Tibial nerve (tissue), 4 donors: ENCODE measurements at regions not wholly inside any gene's neighbourhood (a gene's known extent, or its start where the extent isn't known, plus 50 kb on each side); places are given as distances from the start of the nearest gene placed in this dataset.

Source experiments
- DNase-seq, 2 donors: peaks; one replicate each; pipeline ENCODE4 v3.0.0-alpha.2; 2019; ENCODE audit warnings: low spot score in 2 of 2
- H3K27ac ChIP-seq, 4 donors: fragments of 200-600 bp; sonication (generic) in 3 of 4; one replicate each; pipeline ENCODE4 v1.5.1; 2017 to 2019; ENCODE audit warnings: mild to moderate bottlenecking in 1 of 4
- H3K27me3 ChIP-seq, 2 donors: fragments of 200-600 bp; sonication (generic) in 1 of 2; one replicate each; pipeline versions ENCODE4 v1.5.1 to v1.6.0; 2017 to 2019
- H3K36me3 ChIP-seq, 3 donors: fragments of 200-600 bp; sonication (generic); one replicate each; pipeline ENCODE4 v1.5.1; 2018 to 2019
- H3K4me1 ChIP-seq, 4 donors: fragments of 200-600 bp; sonication (generic) in 3 of 4; one replicate each; pipeline ENCODE4 v1.5.1; 2017 to 2019
- H3K4me3 ChIP-seq, 4 donors: fragments of 200-600 bp; sonication (generic) in 3 of 4; one replicate each; pipeline ENCODE4 v1.5.1; 2017 to 2019; ENCODE audit warnings: mild to moderate bottlenecking in 1 of 4, moderate library complexity in 1 of 4
- H3K9me3 ChIP-seq, 4 donors: fragments of 200-600 bp; sonication (generic) in 3 of 4; one replicate each; pipeline ENCODE4 v1.5.1; 2017 to 2019
- EP300 ChIP-seq, 2 donors: sonication (generic); formaldehyde crosslinking; IDR thresholded peaks; one replicate each; pipeline ENCODE4 v1.6.1; 2017; ENCODE audit warnings: antibody characterized with exemption in 2 of 2, mild to moderate bottlenecking in 1 of 2
- POLR2A ChIP-seq, 2 donors: fragments of 450-650 bp; IDR thresholded peaks; one replicate each; pipeline ENCODE4 v1.6.1; 2017; ENCODE audit warnings: antibody characterized with exemption in 2 of 2, mild to moderate bottlenecking in 2 of 2, moderate library complexity in 2 of 2
- WGBS, 2 donors: methylation state at CpG; one replicate each; pipeline ENCODE4 v1.1.5; 2018; 5-methylcytosine and 5-hydroxymethylcytosine counted together
- TF ChIP-seq, protein P1 (sequence below), 5 experiments: fragments of 200-600 bp in 3 of 5; fragments of 450-650 bp in 2 of 5; sonication (generic) in 3 of 5; IDR thresholded peaks; one replicate each; pipeline ENCODE4 v1.5.1; 2016 to 2019; ENCODE audit warnings: antibody characterized with exemption in 5 of 5, mild to moderate bottlenecking in 3 of 5, moderate library complexity in 2 of 5

DNA sequence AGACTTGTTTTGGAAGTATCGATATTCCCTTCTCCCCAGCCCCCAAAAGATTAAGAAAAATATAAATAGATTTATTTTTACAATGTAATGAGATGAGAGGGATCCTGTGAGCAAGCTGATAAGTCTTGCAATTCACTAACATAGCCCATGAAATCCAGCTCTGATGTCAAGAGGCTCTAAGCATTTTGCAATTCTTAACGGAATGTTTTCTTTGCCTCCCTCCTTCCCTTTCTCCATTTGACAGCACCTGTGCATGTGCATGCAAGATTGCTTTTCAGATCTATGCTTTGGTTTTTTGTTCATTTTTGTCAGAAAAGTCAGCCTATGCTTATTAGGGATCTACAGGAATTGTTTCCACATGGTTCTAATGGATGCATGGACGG lies 169.9 kb downstream of the SLIT2 start:
- H3K4me3 ChIP-seq: no peak overlapping the region
- no peak for DNase-seq
- WGBS, 2 donors: 74 to 86% methylated on average over 3 of the region's 3 CpGs
- H3K9me3 ChIP-seq: no peaks in the 10 kb centered on the region
- no peaks in the 10 kb centered on the region for H3K36me3 ChIP-seq
- no peak overlapping the region for H3K27ac ChIP-seq
- peaks cover 0 to 19% (median 2%) of the 10 kb centered on the region in 4 donors for H3K4me1 ChIP-seq
- TF ChIP-seq, protein P1, sequence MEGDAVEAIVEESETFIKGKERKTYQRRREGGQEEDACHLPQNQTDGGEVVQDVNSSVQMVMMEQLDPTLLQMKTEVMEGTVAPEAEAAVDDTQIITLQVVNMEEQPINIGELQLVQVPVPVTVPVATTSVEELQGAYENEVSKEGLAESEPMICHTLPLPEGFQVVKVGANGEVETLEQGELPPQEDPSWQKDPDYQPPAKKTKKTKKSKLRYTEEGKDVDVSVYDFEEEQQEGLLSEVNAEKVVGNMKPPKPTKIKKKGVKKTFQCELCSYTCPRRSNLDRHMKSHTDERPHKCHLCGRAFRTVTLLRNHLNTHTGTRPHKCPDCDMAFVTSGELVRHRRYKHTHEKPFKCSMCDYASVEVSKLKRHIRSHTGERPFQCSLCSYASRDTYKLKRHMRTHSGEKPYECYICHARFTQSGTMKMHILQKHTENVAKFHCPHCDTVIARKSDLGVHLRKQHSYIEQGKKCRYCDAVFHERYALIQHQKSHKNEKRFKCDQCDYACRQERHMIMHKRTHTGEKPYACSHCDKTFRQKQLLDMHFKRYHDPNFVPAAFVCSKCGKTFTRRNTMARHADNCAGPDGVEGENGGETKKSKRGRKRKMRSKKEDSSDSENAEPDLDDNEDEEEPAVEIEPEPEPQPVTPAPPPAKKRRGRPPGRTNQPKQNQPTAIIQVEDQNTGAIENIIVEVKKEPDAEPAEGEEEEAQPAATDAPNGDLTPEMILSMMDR (IDR thresholded peaks at IDR 0.05): no peak
- no peak for TF ChIP-seq POLR2A (IDR thresholded peaks at IDR 0.05)
- no peak for TF ChIP-seq EP300 (IDR thresholded peaks at IDR 0.05)
- H3K27me3 ChIP-seq: no peaks in the 10 kb centered on the region

DNA sequence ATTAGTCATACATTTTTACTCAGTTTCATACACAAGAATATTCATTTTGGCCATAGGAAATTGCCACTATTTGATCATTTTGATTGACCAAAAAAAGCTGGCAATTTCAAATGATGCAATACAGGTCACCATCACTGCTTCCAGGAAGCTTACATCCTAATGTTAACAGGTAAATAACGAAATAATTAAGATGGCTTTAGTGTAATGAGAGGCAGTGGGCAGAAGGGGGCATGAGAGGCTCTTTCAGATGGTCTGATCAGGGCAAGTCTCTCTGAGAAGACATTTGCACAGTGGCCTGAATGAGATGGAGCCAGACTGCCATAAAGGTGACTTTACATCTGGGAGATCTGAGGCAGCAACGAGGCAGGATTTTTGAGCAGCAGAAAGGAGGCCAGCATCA lies 170.7 kb downstream of the SLIT2 start:
- 34 to 37% methylated on average over 2 of the region's 2 CpGs for WGBS, 2 donors
- no peak for DNase-seq
- TF ChIP-seq, protein P1 (IDR thresholded peaks at IDR 0.05): peak; percentile 20 to 55 (median 47)
- no peak for TF ChIP-seq EP300 (IDR thresholded peaks at IDR 0.05)

DNA sequence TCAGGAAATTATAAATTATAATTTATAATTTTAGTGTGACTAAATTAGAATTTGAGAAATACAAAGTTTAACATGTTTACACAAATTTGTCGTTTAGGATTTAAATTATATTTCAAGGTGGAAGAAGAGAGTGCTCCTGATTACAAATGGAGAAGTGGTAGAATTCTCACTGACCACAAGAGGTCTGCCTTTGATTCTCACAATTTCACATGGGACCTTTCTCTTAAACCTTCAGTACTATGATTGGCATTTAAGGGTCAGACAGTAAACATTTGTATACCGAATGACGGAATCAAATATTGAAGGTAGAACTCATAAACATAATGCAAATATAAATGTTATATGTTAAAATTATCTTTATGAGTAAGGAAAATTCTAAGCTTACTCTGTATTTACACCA lies 171.7 kb downstream of the SLIT2 start:
- Histone ChIP-seq H3K27me3 (no peaks in the 10 kb centered on the region), H3K4me3 (no peak overlapping the region), H3K36me3 (no peaks in the 10 kb centered on the region), H3K9me3 (no peaks in the 10 kb centered on the region), H3K27ac (no peak overlapping the region), H3K4me1 (peaks cover 0 to 15% (median 2%) of the 10 kb centered on the region in 4 donors)
- no peak for DNase-seq
- TF ChIP-seq EP300 (IDR thresholded peaks at IDR 0.05) (no peak), POLR2A (IDR thresholded peaks at IDR 0.05) (no peak)
- TF ChIP-seq, protein P1 (IDR thresholded peaks at IDR 0.05): no peak
- WGBS, 2 donors: 88 to 93% methylated on average over 3 of the region's 3 CpGs

More for the DNA sequence above, 170.7 kb downstream of the SLIT2 start:
- no peak overlapping the region for H3K27ac ChIP-seq
- no peaks in the 10 kb centered on the region for H3K9me3 ChIP-seq
- peaks cover 0 to 19% (median 2%) of the 10 kb centered on the region in 4 donors for H3K4me1 ChIP-seq
- no peak overlapping the region for H3K4me3 ChIP-seq
- no peaks in the 10 kb centered on the region for H3K27me3 ChIP-seq
- H3K36me3 ChIP-seq: no peaks in the 10 kb centered on the region

DNA sequence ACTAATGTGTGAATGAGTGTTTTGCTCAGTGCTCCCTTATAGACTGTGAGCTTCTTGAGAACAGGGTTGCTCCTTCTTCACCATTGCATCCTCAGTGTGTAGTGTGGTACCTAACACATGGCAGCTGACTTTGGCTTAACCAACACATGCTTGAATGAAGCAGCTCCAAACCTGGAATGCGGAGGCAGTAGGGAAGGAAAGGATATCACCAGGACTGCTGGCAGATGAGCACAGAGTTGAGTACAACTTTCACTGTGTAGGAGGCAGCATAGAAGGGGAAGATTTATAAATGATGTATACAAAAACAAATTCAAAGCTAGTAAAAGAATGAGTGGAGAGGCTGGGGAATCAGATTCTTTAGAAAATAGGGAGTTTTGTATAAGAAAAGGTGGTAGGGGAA lies 174.3 kb downstream of the SLIT2 start:
- Histone ChIP-seq H3K4me3 (no peak overlapping the region), H3K4me1 (peaks cover 0 to 6% (median 5%) of the 10 kb centered on the region in 4 donors), H3K27me3 (no peaks in the 10 kb centered on the region), H3K36me3 (no peaks in the 10 kb centered on the region), H3K9me3 (no peaks in the 10 kb centered on the region), H3K27ac (no peak overlapping the region)
- WGBS, 2 donors: 90 to 94% methylated on average over 1 of the region's 1 CpG
- TF ChIP-seq POLR2A (IDR thresholded peaks at IDR 0.05): no peak
- TF ChIP-seq, protein P1 (IDR thresholded peaks at IDR 0.05): no peak
- TF ChIP-seq EP300 (IDR thresholded peaks at IDR 0.05): no peak
- DNase-seq: no peak

DNA sequence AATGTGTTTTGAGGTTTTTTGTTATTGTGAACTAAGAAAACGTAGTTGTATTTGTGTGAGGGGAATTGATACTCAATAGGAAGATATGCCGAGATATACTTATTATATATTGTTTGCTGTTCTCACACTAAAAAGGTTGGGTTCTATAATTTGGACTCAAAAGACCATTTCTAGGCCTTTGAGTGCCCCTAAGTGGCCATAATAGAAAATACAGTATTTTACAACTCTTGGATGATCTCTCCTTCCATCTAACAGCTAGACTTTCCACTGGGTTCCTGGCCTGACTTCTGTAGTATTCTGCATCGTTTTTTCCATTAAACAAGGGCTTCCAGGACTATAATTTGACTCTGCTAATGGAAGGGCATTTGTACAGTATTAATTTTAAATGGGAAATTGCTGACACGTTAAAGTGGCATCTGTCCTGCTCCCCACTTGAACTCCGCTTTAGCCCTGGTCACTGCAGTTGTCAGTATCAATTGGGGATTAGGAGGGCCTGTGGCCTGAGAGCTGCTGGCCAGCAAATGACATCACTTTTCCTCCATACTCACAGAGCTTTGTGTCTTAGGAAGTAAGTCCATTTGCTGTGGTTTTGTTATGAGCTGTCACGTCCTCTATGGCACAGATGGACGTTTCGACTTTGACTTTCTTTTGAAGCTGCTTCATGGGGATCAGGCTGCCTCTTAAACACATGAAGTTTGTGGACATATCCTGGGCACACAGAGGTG lies 176.9 kb downstream of the SLIT2 start:
- TF ChIP-seq EP300 (IDR thresholded peaks at IDR 0.05) (no peak), POLR2A (IDR thresholded peaks at IDR 0.05) (no peak)
- TF ChIP-seq, protein P1 (IDR thresholded peaks at IDR 0.05): peak in 4 of 5 experiments; percentile 3 to 42 (median 22)
- H3K4me1 ChIP-seq: peaks cover 0 to 24% (median 11%) of the 10 kb centered on the region in 4 donors
- no peak overlapping the region for H3K4me3 ChIP-seq
- H3K36me3 ChIP-seq: no peaks in the 10 kb centered on the region
- 69 to 71% methylated on average over 8 of the region's 8 CpGs for WGBS, 2 donors
- peak overlapping the region in 1 of 4 donors; percentile 8 for H3K27ac ChIP-seq
- H3K27me3 ChIP-seq: no peaks in the 10 kb centered on the region
- no peaks in the 10 kb centered on the region for H3K9me3 ChIP-seq
- DNase-seq: no peak
